SK-N-SH treated with all-trans-retinoic acid at 6 μM for 48 hours (cell line): ENCODE measurements at regions not wholly inside any gene's neighbourhood (a gene's known extent, or its start where the extent isn't known, plus 50 kb on each side); places are given as distances from the start of the nearest gene placed in this dataset.
"Not testable (repeated sequence)": the region's sequence is repeated elsewhere in the genome, so short reads cannot be mapped to it uniquely, and the experiment has no call there.

Source experiments
- ATAC-seq: fragments of 200-7000 bp; cut with Tn5 transposase; 3 replicates; pipeline ENCODE4 v1.9.1; 2020; ENCODE audit warnings: mild to moderate bottlenecking, moderate library complexity
- ARNTL ChIP-seq: fragments of 450-650 bp; formaldehyde crosslinking; IDR thresholded peaks from 2 replicates; pipeline ENCODE4 v1.5.0; 2020; ENCODE audit warnings: low read depth, mild to moderate bottlenecking, moderate library complexity, borderline replicate concordance
- BACH2 ChIP-seq: fragments of 250-450 bp; sonication (Bioruptor Pico); IDR thresholded peaks from 2 replicates; pipeline ENCODE4 v1.9.0; 2021; ENCODE audit warnings: mild to moderate bottlenecking, borderline replicate concordance
- CREB5 ChIP-seq: fragments of 250-450 bp; sonication (Bioruptor Pico); IDR thresholded peaks from 2 replicates; pipeline ENCODE4 v1.5.1; 2020; ENCODE audit warnings: low read depth, mild to moderate bottlenecking, moderate library complexity
- CSRNP3 ChIP-seq: fragments of 250-450 bp; sonication (Bioruptor Pico); IDR thresholded peaks from 2 replicates; pipeline ENCODE4 v1.5.1; 2021; ENCODE audit warnings: mild to moderate bottlenecking, moderate library complexity
- ESRRG ChIP-seq: fragments of 250-450 bp; sonication (Bioruptor Pico); IDR thresholded peaks from 2 replicates; pipeline ENCODE4 v1.6.1; 2021; ENCODE audit warnings: mild to moderate bottlenecking
- PATZ1 ChIP-seq: fragments of 250-450 bp; sonication (Bioruptor Pico); IDR thresholded peaks from 2 replicates; pipeline ENCODE4 v1.8.0; 2020; ENCODE audit warnings: mild to moderate bottlenecking, moderate library complexity, borderline replicate concordance
- POU6F1 ChIP-seq: fragments of 250-450 bp; sonication (Bioruptor Pico); IDR thresholded peaks from 2 replicates; pipeline ENCODE4 v1.8.0; 2021; ENCODE audit warnings: low read depth, mild to moderate bottlenecking, moderate library complexity, borderline replicate concordance
- RARB ChIP-seq: fragments of 250-450 bp; sonication (Bioruptor Pico); IDR thresholded peaks from 2 replicates; pipeline ENCODE4 v1.8.0; 2021; ENCODE audit warnings: mild to moderate bottlenecking, moderate library complexity
- SNAI2 ChIP-seq: fragments of 250-450 bp; sonication (Bioruptor Pico); IDR thresholded peaks from 2 replicates; pipeline ENCODE4 v1.5.0; 2020; ENCODE audit warnings: mild to moderate bottlenecking, moderate library complexity
- TSHZ2 ChIP-seq: fragments of 250-450 bp; sonication (Bioruptor Pico); IDR thresholded peaks from 2 replicates; pipeline ENCODE4 v1.5.0; 2020; ENCODE audit warnings: mild to moderate bottlenecking, moderate library complexity
- ZC3H10 ChIP-seq: fragments of 250-450 bp; sonication (Bioruptor Pico); IDR thresholded peaks from 2 replicates; pipeline ENCODE4 v1.5.1; 2021; ENCODE audit warnings: mild to moderate bottlenecking, moderate library complexity
- ZFP3 ChIP-seq: fragments of 250-450 bp; sonication (Bioruptor Pico); IDR thresholded peaks from 2 replicates; pipeline ENCODE4 v1.5.0; 2020; ENCODE audit warnings: mild to moderate bottlenecking, moderate library complexity
- ZFP30 ChIP-seq: fragments of 450-650 bp; formaldehyde crosslinking; IDR thresholded peaks from 2 replicates; pipeline ENCODE4 v1.5.0; 2022; ENCODE audit warnings: mild to moderate bottlenecking, moderate library complexity
- ZNF565 ChIP-seq: fragments of 450-650 bp; formaldehyde crosslinking; conservative IDR thresholded peaks from 2 replicates; pipeline ENCODE4 v1.5.0; 2020; ENCODE audit warnings: low read depth, mild to moderate bottlenecking, moderate library complexity
- ZNF70 ChIP-seq: fragments of 450-650 bp; formaldehyde crosslinking; IDR thresholded peaks from 2 replicates; pipeline ENCODE4 v1.5.0; 2020; ENCODE audit warnings: mild to moderate bottlenecking, moderate library complexity

GRCh38 chr1:147391114-147391513, 148.6 kb downstream of the CHD1L start:
- ATAC-seq = no peak
- TF ChIP-seq ESRRG (CRISPR knock-in tag) = no peak
- no peak for TF ChIP-seq RARB (CRISPR knock-in tag)
- no peak for TF ChIP-seq SNAI2 (CRISPR knock-in tag)
- TF ChIP-seq ZNF565 (CRISPR knock-in tag) = no peak
- no peak for TF ChIP-seq PATZ1 (CRISPR knock-in tag)
- no peak for TF ChIP-seq ZFP3 (CRISPR knock-in tag)
- TF ChIP-seq ZFP30 (CRISPR knock-in tag) = no peak
- TF ChIP-seq CREB5 (CRISPR knock-in tag) = no peak
- TF ChIP-seq ZC3H10 (CRISPR knock-in tag) = no peak
- TF ChIP-seq ZNF70 (CRISPR knock-in tag) = no peak

GRCh38 chr1:147402326-147403045, 138.8 kb upstream of the BCL9 start:
- not testable (repeated sequence) for ATAC-seq

GRCh38 chr1:147404344-147404743, 137.0 kb upstream of the BCL9 start:
- not testable (repeated sequence) for ATAC-seq

GRCh38 chr1:147409886-147410285, 131.4 kb upstream of the BCL9 start:
- no peak for ATAC-seq
- TF ChIP-seq POU6F1 (CRISPR knock-in tag) = no peak

GRCh38 chr1:147413110-147413605, 128.1 kb upstream of the BCL9 start:
- TF ChIP-seq ZNF70 (CRISPR knock-in tag) (no peak), TSHZ2 (CRISPR knock-in tag) (no peak), ARNTL (no peak), CREB5 (CRISPR knock-in tag) (no peak), CSRNP3 (CRISPR knock-in tag) (no peak), BACH2 (no peak)

More at GRCh38 chr1:147413110-147413605, 128.1 kb upstream of the BCL9 start:
- no peak for ATAC-seq
